B cell (primary cell): ENCODE measurements at regions not wholly inside any gene's neighbourhood (a gene's known extent, or its start where the extent isn't known, plus 50 kb on each side); places are given as distances from the start of the nearest gene placed in this dataset.

Experiments
- ATAC-seq: fragments of 200-7000 bp; cut with Tn5 transposase; one replicate; pipeline ENCODE4 v1.10.0; 2021; ENCODE audit warnings: low read depth, mild to moderate bottlenecking, moderate number of reproducible peaks, moderate library complexity
- CTCF ChIA-PET: fragments of 350-600 bp; sonication (Branson Sonifier 250); formaldehyde crosslinking; loops from one replicate; lab custom pipeline; 2021; ENCODE audit warnings: antibody characterized with exemption, inconsistent platforms; lab: Charles Lee
- POLR2A ChIA-PET: fragments of 350-600 bp; sonication (Branson Sonifier 250); formaldehyde crosslinking; loops from one replicate; lab custom pipeline; 2021; ENCODE audit warnings: antibody characterized with exemption; lab: Charles Lee
- DNase-seq: peaks from one replicate; pipeline ENCODE4 v3.0.0; 2013
- H2AFZ ChIP-seq: 2 replicates; pipeline ENCODE4 v1.6.1; 2012; ENCODE audit warnings: mild to moderate bottlenecking, low read depth, low read length; ENCODE audit not compliant: insufficient read depth, poor library complexity, severe bottlenecking
- H3K27ac ChIP-seq, 2 donors: 1 replicate in 1 of 2; 2 replicates in 1 of 2; pipeline ENCODE4 v1.5.1; 2012 to 2013; ENCODE audit warnings: low read length in 2 of 2, mild to moderate bottlenecking in 2 of 2, moderate library complexity in 1 of 2
- H3K27me3 ChIP-seq, 4 experiments: fragments of 200-600 bp in 1 of 4; sonication (generic) in 1 of 4; replicated peaks in 1 of 4; 1 replicate in 2 of 4; 2 replicates in 2 of 4; pipeline versions ENCODE4 v1.6.1 to v1.7.0; 2013 to 2016; ENCODE audit warnings: low read length in 3 of 4, mild to moderate bottlenecking in 2 of 4, mixed read lengths in 1 of 4, moderate library complexity in 1 of 4; ENCODE audit not compliant: insufficient read depth in 4 of 4, control insufficient read depth in 3 of 4; ENCODE audit errors: control extremely low read depth in 1 of 4
- H3K36me3 ChIP-seq, 2 experiments: replicated peaks in 1 of 2; 1 replicate in 1 of 2; 2 replicates in 1 of 2; pipeline versions ENCODE4 v1.6.1 to v1.7.1; 2013; ENCODE audit warnings: low read length in 1 of 2; ENCODE audit not compliant: insufficient read depth in 2 of 2, control insufficient read depth in 1 of 2; ENCODE audit errors: control extremely low read depth in 1 of 2, extremely low read depth in 1 of 2
- H3K4me1 ChIP-seq, 2 donors: fragments of 200-600 bp in 1 of 2; sonication (generic) in 1 of 2; 1 replicate in 1 of 2; 2 replicates in 1 of 2; pipeline versions ENCODE4 v1.5.1 to v1.6.1; 2013 to 2017; ENCODE audit warnings: low read length in 2 of 2; ENCODE audit not compliant: control insufficient read depth in 2 of 2, insufficient read depth in 2 of 2
- H3K4me2 ChIP-seq: replicated peaks from 2 replicates; pipeline ENCODE3; 2012; ENCODE audit warnings: mild to moderate bottlenecking, low read depth, low read length; ENCODE audit not compliant: poor library complexity, severe bottlenecking
- H3K4me3 ChIP-seq, 5 experiments: fragments of 200-600 bp in 1 of 5; sonication (generic) in 1 of 5; 1 replicate in 3 of 5; 2 replicates in 2 of 5; pipeline versions ENCODE4 v1.5.1 to v1.7.0; 2011 to 2016; ENCODE audit warnings: low read length in 4 of 5, mild to moderate bottlenecking in 4 of 5, low read depth in 2 of 5, control low read depth in 1 of 5, moderate library complexity in 1 of 5; ENCODE audit not compliant: insufficient read depth in 1 of 5; ENCODE audit errors: control extremely low read depth in 1 of 5, extremely low read depth in 1 of 5
- H3K79me2 ChIP-seq: fragments of 200-600 bp; sonication (generic); one replicate; pipeline ENCODE4 v1.6.0; 2016; ENCODE audit warnings: low read length; ENCODE audit not compliant: control insufficient read depth, insufficient read depth
- H3K9ac ChIP-seq: fragments of 200-600 bp; sonication (generic); 2 replicates; pipeline ENCODE4 v1.6.1; 2017; ENCODE audit warnings: mild to moderate bottlenecking, low read length, moderate library complexity
- H3K9me3 ChIP-seq, 3 donors: one replicate each; pipeline versions ENCODE4 v1.6.1 to v1.7.1; 2013; ENCODE audit warnings: low read length in 2 of 3; ENCODE audit not compliant: control insufficient read depth in 2 of 3, insufficient read depth in 1 of 3; ENCODE audit errors: control extremely low read depth in 1 of 3
- H4K20me1 ChIP-seq: 2 replicates; pipeline ENCODE4 v1.6.0; 2012; ENCODE audit warnings: mild to moderate bottlenecking, low read length; ENCODE audit not compliant: insufficient read depth, control insufficient read depth, poor library complexity, severe bottlenecking
- H3K27ac Mint-ChIP-seq: one replicate; pipeline ENCODE4 v1.8.0; 2021; ENCODE audit warnings: mixed read lengths
- H3K27me3 Mint-ChIP-seq: one replicate; pipeline ENCODE4 v1.8.0; 2021; ENCODE audit warnings: mixed read lengths
- H3K4me1 Mint-ChIP-seq: one replicate; pipeline ENCODE4 v1.8.0; 2021; ENCODE audit warnings: mixed read lengths
- H3K4me3 Mint-ChIP-seq: one replicate; pipeline ENCODE4 v1.8.0; 2021; ENCODE audit warnings: mixed read lengths
- H3K9me3 Mint-ChIP-seq: one replicate; pipeline ENCODE4 v1.8.0; 2022; ENCODE audit warnings: mixed read lengths; ENCODE audit not compliant: insufficient read depth
- EZH2 ChIP-seq: IDR thresholded peaks from 2 replicates; pipeline ENCODE4 v1.6.1; 2012; ENCODE audit warnings: borderline replicate concordance, low read depth, mild to moderate bottlenecking, moderate library complexity, low read length; ENCODE audit not compliant: insufficient read depth, poor library complexity, severe bottlenecking
- WGBS: methylation state at CpG from one replicate; pipeline ENCODE4 v1.1.5; 2013; ENCODE audit warnings: missing lambda C conversion rate; ENCODE audit not compliant: insufficient coverage; 5-methylcytosine and 5-hydroxymethylcytosine counted together
- intact Hi-C: fragments of 100-400 bp; cut with micrococcal nuclease; formaldehyde crosslinking; loops from one replicate; pipeline ENCODE4 v1.10.0; 2022
- TF ChIP-seq, protein P1 (sequence below): fragments of 200-600 bp; IDR thresholded peaks from one replicate; pipeline ENCODE4 v1.8.0; 2022; ENCODE audit warnings: antibody characterized with exemption, mild to moderate bottlenecking

DNA sequence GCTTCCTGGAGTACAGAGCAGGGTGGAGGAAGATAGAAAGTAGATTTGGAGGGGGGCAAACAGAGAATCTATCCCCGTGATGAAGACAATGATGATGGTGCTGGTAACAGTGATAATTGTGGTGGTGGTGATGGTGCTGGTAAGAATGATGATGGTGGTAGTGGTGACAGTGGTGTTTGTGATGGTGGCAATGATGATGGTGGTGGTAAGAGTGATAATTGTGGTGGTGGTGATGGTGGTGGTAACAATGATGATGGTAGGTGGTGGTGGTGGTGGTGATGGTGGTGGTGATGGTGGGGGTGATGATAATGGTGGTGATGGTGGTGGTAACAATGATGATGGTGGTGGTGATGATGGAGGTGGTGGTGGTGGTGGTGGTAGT, 169.8 kb downstream of the TSHZ3 start:
- no peak overlapping the region for H3K9ac ChIP-seq
- peaks cover 0 to 20% (median 0%) of the 10 kb centered on the region in 3 donors for H3K9me3 ChIP-seq
- H3K4me1 ChIP-seq = no peaks in the 10 kb centered on the region
- ChIA-PET CTCF (no interaction called here), POLR2A (no interaction called here)
- no peak overlapping the region for H3K4me3 ChIP-seq
- no peaks in the 10 kb centered on the region for H3K79me2 ChIP-seq
- Mint-ChIP-seq H3K9me3 (peaks cover 10% of the 10 kb centered on the region), H3K4me3 (no peak overlapping the region), H3K27me3 (no peaks in the 10 kb centered on the region), H3K27ac (no peak overlapping the region), H3K4me1 (no peaks in the 10 kb centered on the region)
- ATAC-seq (no peak), DNase-seq (no peak)
- H2AFZ ChIP-seq = no peak overlapping the region
- TF ChIP-seq, protein P1, sequence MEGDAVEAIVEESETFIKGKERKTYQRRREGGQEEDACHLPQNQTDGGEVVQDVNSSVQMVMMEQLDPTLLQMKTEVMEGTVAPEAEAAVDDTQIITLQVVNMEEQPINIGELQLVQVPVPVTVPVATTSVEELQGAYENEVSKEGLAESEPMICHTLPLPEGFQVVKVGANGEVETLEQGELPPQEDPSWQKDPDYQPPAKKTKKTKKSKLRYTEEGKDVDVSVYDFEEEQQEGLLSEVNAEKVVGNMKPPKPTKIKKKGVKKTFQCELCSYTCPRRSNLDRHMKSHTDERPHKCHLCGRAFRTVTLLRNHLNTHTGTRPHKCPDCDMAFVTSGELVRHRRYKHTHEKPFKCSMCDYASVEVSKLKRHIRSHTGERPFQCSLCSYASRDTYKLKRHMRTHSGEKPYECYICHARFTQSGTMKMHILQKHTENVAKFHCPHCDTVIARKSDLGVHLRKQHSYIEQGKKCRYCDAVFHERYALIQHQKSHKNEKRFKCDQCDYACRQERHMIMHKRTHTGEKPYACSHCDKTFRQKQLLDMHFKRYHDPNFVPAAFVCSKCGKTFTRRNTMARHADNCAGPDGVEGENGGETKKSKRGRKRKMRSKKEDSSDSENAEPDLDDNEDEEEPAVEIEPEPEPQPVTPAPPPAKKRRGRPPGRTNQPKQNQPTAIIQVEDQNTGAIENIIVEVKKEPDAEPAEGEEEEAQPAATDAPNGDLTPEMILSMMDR = no peak
- TF ChIP-seq EZH2 = no peak
- no peaks in the 10 kb centered on the region for H3K36me3 ChIP-seq
- WGBS = 83% methylated on average over 1 of the region's 1 CpG
- H3K27me3 ChIP-seq = no peaks in the 10 kb centered on the region
- intact Hi-C loops = no loop called here
- no peaks in the 10 kb centered on the region for H4K20me1 ChIP-seq
- no peak overlapping the region for H3K27ac ChIP-seq
- no peak overlapping the region for H3K4me2 ChIP-seq

- intact Hi-C loops = no loop called here
- Mint-ChIP-seq H3K27me3 (no peaks in the 10 kb centered on the region), H3K4me1 (no peaks in the 10 kb centered on the region), H3K27ac (no peak overlapping the region), H3K4me3 (no peak overlapping the region), H3K9me3 (peaks cover 10% of the 10 kb centered on the region)
- 77% methylated on average over 1 of the region's 1 CpG for WGBS
- Histone ChIP-seq H3K79me2 (no peaks in the 10 kb centered on the region), H2AFZ (no peak overlapping the region), H3K4me3 (no peak overlapping the region), H3K4me2 (no peak overlapping the region), H3K9ac (no peak overlapping the region), H3K4me1 (no peaks in the 10 kb centered on the region), H3K36me3 (no peaks in the 10 kb centered on the region), H4K20me1 (no peaks in the 10 kb centered on the region), H3K9me3 (peaks cover 0 to 22% (median 0%) of the 10 kb centered on the region in 3 donors), H3K27me3 (no peaks in the 10 kb centered on the region), H3K27ac (no peak overlapping the region)
- POLR2A ChIA-PET = no interaction called here
- DNase-seq = no peak
- no peak for ATAC-seq
- no peak for TF ChIP-seq EZH2
- TF ChIP-seq, protein P1 = no peak
- CTCF ChIA-PET = no interaction called here
Observed at GRCh38 chr19:31178833-31179470, 170.3 kb downstream of the TSHZ3 start.
